Psoas muscle (tissue), 7 donors: ENCODE measurements at regions not wholly inside any gene's neighbourhood (a gene's known extent, or its start where the extent isn't known, plus 50 kb on each side); places are given as distances from the start of the nearest gene placed in this dataset.

ENCODE experiments used
- ATAC-seq, 4 donors: fragments of 200-7000 bp; cut with Tn5 transposase; one replicate each; pipeline ENCODE4 v1.9.1; 2020; ENCODE audit warnings: moderate library complexity in 3 of 4, mild to moderate bottlenecking in 2 of 4
- DNase-seq, 2 donors: peaks; one replicate each; pipeline ENCODE4 v3.0.0-alpha.2; 2020
- H3K27ac ChIP-seq: fragments of 200-600 bp; one replicate; pipeline ENCODE4 v1.8.0; 2022
- H3K27me3 ChIP-seq, 3 donors: fragments of 200-600 bp in 1 of 3; one replicate each; pipeline versions ENCODE4 v1.6.1 to v1.8.0; 2013 to 2022; ENCODE audit warnings: low read length in 2 of 3, mild to moderate bottlenecking in 2 of 3, moderate library complexity in 1 of 3; ENCODE audit not compliant: insufficient read depth in 3 of 3
- H3K36me3 ChIP-seq, 2 donors: fragments of 200-600 bp in 1 of 2; one replicate each; pipeline versions ENCODE4 v1.6.1 to v1.8.0; 2013 to 2022; ENCODE audit warnings: low read depth in 1 of 2, mild to moderate bottlenecking in 1 of 2, moderate library complexity in 1 of 2; ENCODE audit not compliant: insufficient read depth in 1 of 2
- H3K4me1 ChIP-seq: fragments of 200-600 bp; one replicate; pipeline ENCODE4 v1.8.0; 2022
- H3K4me3 ChIP-seq: fragments of 200-600 bp; one replicate; pipeline ENCODE4 v1.8.0; 2022; ENCODE audit warnings: mild to moderate bottlenecking
- H3K9me3 ChIP-seq: fragments of 200-600 bp; one replicate; pipeline ENCODE4 v1.8.0; 2022
- WGBS, 3 donors: extraction: QIAGEN DNeasy Blood & Tissue Kit; methylation state at CpG; one replicate each; pipeline versions ENCODE4 v1.1.6 to v1.1.7; 2013; 5-methylcytosine and 5-hydroxymethylcytosine counted together
- intact Hi-C, 2 donors: fragments of 100-400 bp; cut with DNase I; formaldehyde crosslinking; loops; one replicate each; pipeline versions ENCODE4 v1.11.0 to v1.14.2; 2022
- TF ChIP-seq, protein P1 (sequence below): fragments of 200-600 bp; IDR thresholded peaks from one replicate; pipeline ENCODE4 v1.8.0; 2022; ENCODE audit warnings: antibody characterized with exemption
- donor health status: healthy with polysubstance abuse.
- donor health status: DM: no; HTN: no; CAD: no; lungs with moderate emphysema.
- donor health status: Bipolar disorder and iron deficiency.
- donor health status: healthy.
- donor health status: DM: yes; HTN: yes; CAD: no.
- donor health status: DM: no; HTN: no; CAD: no.
- donor health status: DM: yes; HTN: yes; CAD: no.

DNA sequence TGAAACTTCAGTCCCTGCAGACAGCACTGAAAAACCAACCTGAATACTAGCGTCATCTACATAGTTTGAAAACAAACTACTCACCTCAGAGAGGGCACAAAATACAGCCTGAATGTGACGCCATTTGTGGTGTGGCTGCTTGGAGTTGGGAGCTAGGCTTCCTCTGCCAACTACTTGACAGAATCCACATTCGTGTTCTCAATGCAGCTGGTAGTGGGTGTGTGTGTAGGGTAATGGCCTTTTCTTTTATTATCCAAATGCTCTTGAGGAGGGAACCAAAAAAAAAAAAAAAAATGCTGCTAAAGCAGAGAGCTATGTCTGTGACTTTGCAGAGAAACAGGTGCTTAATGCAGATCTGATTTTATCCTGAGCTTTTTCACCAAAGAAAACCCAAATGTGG is 207.8 kb downstream of the OTOR start:
- Histone ChIP-seq H3K4me1 (no peaks in the 10 kb centered on the region), H3K36me3 (no peaks in the 10 kb centered on the region), H3K9me3 (no peaks in the 10 kb centered on the region), H3K4me3 (no peak overlapping the region), H3K27ac (no peak overlapping the region), H3K27me3 (no peaks in the 10 kb centered on the region)
- DNase-seq: no peak
- WGBS, 3 donors: 42 to 48% (median 45%) methylated on average over 3 of the region's 3 CpGs
- intact Hi-C loops: no loop called here
- ATAC-seq: no peak
- TF ChIP-seq, protein P1, sequence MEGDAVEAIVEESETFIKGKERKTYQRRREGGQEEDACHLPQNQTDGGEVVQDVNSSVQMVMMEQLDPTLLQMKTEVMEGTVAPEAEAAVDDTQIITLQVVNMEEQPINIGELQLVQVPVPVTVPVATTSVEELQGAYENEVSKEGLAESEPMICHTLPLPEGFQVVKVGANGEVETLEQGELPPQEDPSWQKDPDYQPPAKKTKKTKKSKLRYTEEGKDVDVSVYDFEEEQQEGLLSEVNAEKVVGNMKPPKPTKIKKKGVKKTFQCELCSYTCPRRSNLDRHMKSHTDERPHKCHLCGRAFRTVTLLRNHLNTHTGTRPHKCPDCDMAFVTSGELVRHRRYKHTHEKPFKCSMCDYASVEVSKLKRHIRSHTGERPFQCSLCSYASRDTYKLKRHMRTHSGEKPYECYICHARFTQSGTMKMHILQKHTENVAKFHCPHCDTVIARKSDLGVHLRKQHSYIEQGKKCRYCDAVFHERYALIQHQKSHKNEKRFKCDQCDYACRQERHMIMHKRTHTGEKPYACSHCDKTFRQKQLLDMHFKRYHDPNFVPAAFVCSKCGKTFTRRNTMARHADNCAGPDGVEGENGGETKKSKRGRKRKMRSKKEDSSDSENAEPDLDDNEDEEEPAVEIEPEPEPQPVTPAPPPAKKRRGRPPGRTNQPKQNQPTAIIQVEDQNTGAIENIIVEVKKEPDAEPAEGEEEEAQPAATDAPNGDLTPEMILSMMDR: no peak

DNA sequence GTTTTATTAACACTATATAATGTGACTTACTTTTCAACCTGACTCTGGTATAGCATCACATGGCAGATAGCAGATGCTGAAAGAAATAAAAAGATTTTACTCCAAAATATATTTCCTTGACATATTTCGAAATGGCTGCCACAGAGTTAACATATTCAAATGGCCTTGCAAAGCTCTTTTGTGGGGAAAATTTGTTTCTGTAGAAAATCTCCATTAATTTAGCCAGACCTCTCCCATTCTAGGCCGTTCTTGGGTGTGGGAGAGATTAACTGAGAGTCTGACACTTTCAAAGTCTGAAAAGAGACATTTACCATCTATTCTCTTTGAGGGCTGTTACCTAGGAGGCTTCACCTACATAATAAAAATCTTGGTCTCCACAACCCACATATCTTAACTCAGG is 217.2 kb downstream of the OTOR start:
- intact Hi-C loops: no loop called here
- no peaks in the 10 kb centered on the region for H3K4me1 ChIP-seq
- no peaks in the 10 kb centered on the region for H3K9me3 ChIP-seq
- H3K27ac ChIP-seq: no peak overlapping the region
- H3K4me3 ChIP-seq: no peak overlapping the region
- no peak for DNase-seq
- TF ChIP-seq, protein P1: no peak
- 63 to 66% (median 63%) methylated on average over 2 of the region's 2 CpGs for WGBS, 3 donors
- no peaks in the 10 kb centered on the region for H3K36me3 ChIP-seq
- H3K27me3 ChIP-seq: no peaks in the 10 kb centered on the region
- ATAC-seq: no peak

DNA sequence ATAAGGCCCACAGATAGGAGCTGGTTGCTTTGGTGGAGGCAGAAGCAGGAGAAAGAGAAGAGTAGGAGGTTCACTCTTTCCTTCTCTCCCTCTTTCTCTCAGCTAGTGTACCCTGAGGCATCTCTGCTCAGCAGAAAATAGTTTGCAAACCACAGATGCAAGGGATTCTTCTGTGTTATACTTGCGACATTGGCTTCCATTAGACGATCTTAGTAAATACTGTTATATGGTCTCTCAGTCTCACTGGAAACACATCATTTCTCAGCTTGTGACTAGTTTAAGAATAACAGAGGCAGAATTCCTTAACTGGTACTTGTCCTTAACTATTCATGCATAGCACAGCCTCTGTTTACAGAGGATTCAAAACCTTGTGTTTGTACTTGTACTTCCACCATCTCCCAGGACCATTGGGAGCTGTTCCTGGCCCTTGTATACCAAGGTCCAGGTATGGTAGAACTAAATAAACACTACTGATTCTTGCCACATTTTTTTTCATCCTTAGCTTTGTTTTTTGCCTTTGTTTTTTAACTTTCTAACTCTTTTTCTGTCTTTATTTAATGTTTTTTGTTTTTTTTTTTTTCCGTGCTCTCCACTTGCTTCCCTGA is 218.2 kb downstream of the OTOR start:
- TF ChIP-seq, protein P1: no peak
- Histone ChIP-seq H3K4me3 (no peak overlapping the region), H3K27me3 (no peaks in the 10 kb centered on the region), H3K4me1 (no peaks in the 10 kb centered on the region), H3K27ac (no peak overlapping the region), H3K36me3 (no peaks in the 10 kb centered on the region), H3K9me3 (no peaks in the 10 kb centered on the region)
- WGBS, 3 donors: 90 to 94% (median 91%) methylated on average over 3 of the region's 3 CpGs
- DNase-seq (no peak), ATAC-seq (no peak)
- intact Hi-C loops: no loop called here

DNA sequence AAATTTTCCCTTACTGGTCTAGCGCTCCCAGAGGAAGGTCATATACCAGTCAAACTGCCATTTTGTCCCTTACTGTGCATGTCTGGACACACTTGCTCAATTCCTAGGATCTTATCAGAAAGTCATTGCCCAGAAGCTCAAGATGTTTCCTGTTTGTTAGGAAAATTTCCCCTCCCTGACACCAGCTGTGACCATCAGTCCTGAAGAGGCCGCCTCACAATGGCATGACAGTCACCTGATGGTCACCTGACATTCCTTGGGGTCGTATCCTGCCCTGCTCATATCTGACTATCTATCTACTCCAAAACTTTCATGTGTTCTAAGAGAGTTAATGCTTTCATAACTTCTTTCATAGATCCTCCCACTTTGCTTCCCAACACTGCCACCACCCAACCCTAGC is 219.9 kb downstream of the OTOR start:
- WGBS, 3 donors: 63 to 66% (median 63%) methylated on average over 3 of the region's 3 CpGs

More for the DNA sequence above, 219.9 kb downstream of the OTOR start:
- H3K27me3 ChIP-seq: no peaks in the 10 kb centered on the region
- no peak for DNase-seq
- TF ChIP-seq, protein P1: no peak
- H3K27ac ChIP-seq: no peak overlapping the region
- H3K4me1 ChIP-seq: no peaks in the 10 kb centered on the region
- no peak overlapping the region for H3K4me3 ChIP-seq
- intact Hi-C loops: no loop called here
- H3K36me3 ChIP-seq: no peaks in the 10 kb centered on the region
- H3K9me3 ChIP-seq: no peaks in the 10 kb centered on the region
- ATAC-seq: no peak
